B cell (primary cell): ENCODE measurements at regions not wholly inside any gene's neighbourhood (a gene's known extent, or its start where the extent isn't known, plus 50 kb on each side); places are given as distances from the start of the nearest gene placed in this dataset.

Experiments
- ATAC-seq: fragments of 200-7000 bp; cut with Tn5 transposase; one replicate; pipeline ENCODE4 v1.10.0; 2021; ENCODE audit warnings: low read depth, mild to moderate bottlenecking, moderate number of reproducible peaks, moderate library complexity
- CTCF ChIA-PET: fragments of 350-600 bp; sonication (Branson Sonifier 250); formaldehyde crosslinking; loops from one replicate; lab custom pipeline; 2021; ENCODE audit warnings: antibody characterized with exemption, inconsistent platforms; lab: Charles Lee
- POLR2A ChIA-PET: fragments of 350-600 bp; sonication (Branson Sonifier 250); formaldehyde crosslinking; loops from one replicate; lab custom pipeline; 2021; ENCODE audit warnings: antibody characterized with exemption; lab: Charles Lee
- DNase-seq: peaks from one replicate; pipeline ENCODE4 v3.0.0; 2013
- H2AFZ ChIP-seq: 2 replicates; pipeline ENCODE4 v1.6.1; 2012; ENCODE audit warnings: mild to moderate bottlenecking, low read depth, low read length; ENCODE audit not compliant: insufficient read depth, poor library complexity, severe bottlenecking
- H3K27ac ChIP-seq, 2 donors: 1 replicate in 1 of 2; 2 replicates in 1 of 2; pipeline ENCODE4 v1.5.1; 2012 to 2013; ENCODE audit warnings: low read length in 2 of 2, mild to moderate bottlenecking in 2 of 2, moderate library complexity in 1 of 2
- H3K27me3 ChIP-seq, 4 experiments: fragments of 200-600 bp in 1 of 4; sonication (generic) in 1 of 4; replicated peaks in 1 of 4; 1 replicate in 2 of 4; 2 replicates in 2 of 4; pipeline versions ENCODE4 v1.6.1 to v1.7.0; 2013 to 2016; ENCODE audit warnings: low read length in 3 of 4, mild to moderate bottlenecking in 2 of 4, mixed read lengths in 1 of 4, moderate library complexity in 1 of 4; ENCODE audit not compliant: insufficient read depth in 4 of 4, control insufficient read depth in 3 of 4; ENCODE audit errors: control extremely low read depth in 1 of 4
- H3K36me3 ChIP-seq, 2 experiments: replicated peaks in 1 of 2; 1 replicate in 1 of 2; 2 replicates in 1 of 2; pipeline versions ENCODE4 v1.6.1 to v1.7.1; 2013; ENCODE audit warnings: low read length in 1 of 2; ENCODE audit not compliant: insufficient read depth in 2 of 2, control insufficient read depth in 1 of 2; ENCODE audit errors: control extremely low read depth in 1 of 2, extremely low read depth in 1 of 2
- H3K4me1 ChIP-seq, 2 donors: fragments of 200-600 bp in 1 of 2; sonication (generic) in 1 of 2; 1 replicate in 1 of 2; 2 replicates in 1 of 2; pipeline versions ENCODE4 v1.5.1 to v1.6.1; 2013 to 2017; ENCODE audit warnings: low read length in 2 of 2; ENCODE audit not compliant: control insufficient read depth in 2 of 2, insufficient read depth in 2 of 2
- H3K4me2 ChIP-seq: replicated peaks from 2 replicates; pipeline ENCODE3; 2012; ENCODE audit warnings: mild to moderate bottlenecking, low read depth, low read length; ENCODE audit not compliant: poor library complexity, severe bottlenecking
- H3K4me3 ChIP-seq, 5 experiments: fragments of 200-600 bp in 1 of 5; sonication (generic) in 1 of 5; 1 replicate in 3 of 5; 2 replicates in 2 of 5; pipeline versions ENCODE4 v1.5.1 to v1.7.0; 2011 to 2016; ENCODE audit warnings: low read length in 4 of 5, mild to moderate bottlenecking in 4 of 5, low read depth in 2 of 5, control low read depth in 1 of 5, moderate library complexity in 1 of 5; ENCODE audit not compliant: insufficient read depth in 1 of 5; ENCODE audit errors: control extremely low read depth in 1 of 5, extremely low read depth in 1 of 5
- H3K79me2 ChIP-seq: fragments of 200-600 bp; sonication (generic); one replicate; pipeline ENCODE4 v1.6.0; 2016; ENCODE audit warnings: low read length; ENCODE audit not compliant: control insufficient read depth, insufficient read depth
- H3K9ac ChIP-seq: fragments of 200-600 bp; sonication (generic); 2 replicates; pipeline ENCODE4 v1.6.1; 2017; ENCODE audit warnings: mild to moderate bottlenecking, low read length, moderate library complexity
- H3K9me3 ChIP-seq, 3 donors: one replicate each; pipeline versions ENCODE4 v1.6.1 to v1.7.1; 2013; ENCODE audit warnings: low read length in 2 of 3; ENCODE audit not compliant: control insufficient read depth in 2 of 3, insufficient read depth in 1 of 3; ENCODE audit errors: control extremely low read depth in 1 of 3
- H4K20me1 ChIP-seq: 2 replicates; pipeline ENCODE4 v1.6.0; 2012; ENCODE audit warnings: mild to moderate bottlenecking, low read length; ENCODE audit not compliant: insufficient read depth, control insufficient read depth, poor library complexity, severe bottlenecking
- H3K27ac Mint-ChIP-seq: one replicate; pipeline ENCODE4 v1.8.0; 2021; ENCODE audit warnings: mixed read lengths
- H3K27me3 Mint-ChIP-seq: one replicate; pipeline ENCODE4 v1.8.0; 2021; ENCODE audit warnings: mixed read lengths
- H3K4me1 Mint-ChIP-seq: one replicate; pipeline ENCODE4 v1.8.0; 2021; ENCODE audit warnings: mixed read lengths
- H3K4me3 Mint-ChIP-seq: one replicate; pipeline ENCODE4 v1.8.0; 2021; ENCODE audit warnings: mixed read lengths
- H3K9me3 Mint-ChIP-seq: one replicate; pipeline ENCODE4 v1.8.0; 2022; ENCODE audit warnings: mixed read lengths; ENCODE audit not compliant: insufficient read depth
- EZH2 ChIP-seq: IDR thresholded peaks from 2 replicates; pipeline ENCODE4 v1.6.1; 2012; ENCODE audit warnings: borderline replicate concordance, low read depth, mild to moderate bottlenecking, moderate library complexity, low read length; ENCODE audit not compliant: insufficient read depth, poor library complexity, severe bottlenecking
- WGBS: methylation state at CpG from one replicate; pipeline ENCODE4 v1.1.5; 2013; ENCODE audit warnings: missing lambda C conversion rate; ENCODE audit not compliant: insufficient coverage; 5-methylcytosine and 5-hydroxymethylcytosine counted together
- intact Hi-C: fragments of 100-400 bp; cut with micrococcal nuclease; formaldehyde crosslinking; loops from one replicate; pipeline ENCODE4 v1.10.0; 2022
- TF ChIP-seq, protein P1 (sequence below): fragments of 200-600 bp; IDR thresholded peaks from one replicate; pipeline ENCODE4 v1.8.0; 2022; ENCODE audit warnings: antibody characterized with exemption, mild to moderate bottlenecking

DNA sequence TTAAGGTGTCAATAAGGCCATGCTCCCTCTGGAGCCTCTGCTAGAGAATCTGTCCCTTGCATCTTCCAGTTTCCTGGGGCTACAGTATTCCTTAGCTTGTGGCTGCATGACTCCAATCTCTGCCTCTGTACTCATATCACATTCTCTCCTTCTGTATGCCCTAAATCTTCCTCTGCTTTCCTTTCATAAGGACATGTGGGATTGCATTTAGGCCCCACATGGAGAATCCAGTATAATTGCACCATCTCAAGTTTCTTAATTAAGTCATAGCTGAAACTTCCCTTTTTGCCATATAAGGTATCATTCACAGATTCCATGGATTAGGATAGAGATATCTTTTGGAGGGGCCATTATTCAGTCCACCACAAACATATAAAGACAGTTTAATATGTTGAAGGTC lies 409.8 kb upstream of the TMCO5A start:
- DNase-seq (no peak), ATAC-seq (no peak)
- Histone ChIP-seq H3K4me1 (no peaks in the 10 kb centered on the region), H3K27ac (no peak overlapping the region), H3K36me3 (no peaks in the 10 kb centered on the region), H2AFZ (no peak overlapping the region), H3K27me3 (no peaks in the 10 kb centered on the region), H4K20me1 (no peaks in the 10 kb centered on the region), H3K9ac (no peak overlapping the region), H3K9me3 (no peaks in the 10 kb centered on the region), H3K4me3 (no peak overlapping the region), H3K79me2 (no peaks in the 10 kb centered on the region), H3K4me2 (no peak overlapping the region)
- Mint-ChIP-seq H3K4me3 (no peak overlapping the region), H3K9me3 (no peaks in the 10 kb centered on the region), H3K27me3 (no peaks in the 10 kb centered on the region), H3K27ac (no peak overlapping the region), H3K4me1 (no peaks in the 10 kb centered on the region)
- no peak for TF ChIP-seq EZH2
- TF ChIP-seq, protein P1, sequence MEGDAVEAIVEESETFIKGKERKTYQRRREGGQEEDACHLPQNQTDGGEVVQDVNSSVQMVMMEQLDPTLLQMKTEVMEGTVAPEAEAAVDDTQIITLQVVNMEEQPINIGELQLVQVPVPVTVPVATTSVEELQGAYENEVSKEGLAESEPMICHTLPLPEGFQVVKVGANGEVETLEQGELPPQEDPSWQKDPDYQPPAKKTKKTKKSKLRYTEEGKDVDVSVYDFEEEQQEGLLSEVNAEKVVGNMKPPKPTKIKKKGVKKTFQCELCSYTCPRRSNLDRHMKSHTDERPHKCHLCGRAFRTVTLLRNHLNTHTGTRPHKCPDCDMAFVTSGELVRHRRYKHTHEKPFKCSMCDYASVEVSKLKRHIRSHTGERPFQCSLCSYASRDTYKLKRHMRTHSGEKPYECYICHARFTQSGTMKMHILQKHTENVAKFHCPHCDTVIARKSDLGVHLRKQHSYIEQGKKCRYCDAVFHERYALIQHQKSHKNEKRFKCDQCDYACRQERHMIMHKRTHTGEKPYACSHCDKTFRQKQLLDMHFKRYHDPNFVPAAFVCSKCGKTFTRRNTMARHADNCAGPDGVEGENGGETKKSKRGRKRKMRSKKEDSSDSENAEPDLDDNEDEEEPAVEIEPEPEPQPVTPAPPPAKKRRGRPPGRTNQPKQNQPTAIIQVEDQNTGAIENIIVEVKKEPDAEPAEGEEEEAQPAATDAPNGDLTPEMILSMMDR = no peak
- ChIA-PET CTCF (no interaction called here), POLR2A (no interaction called here)
- intact Hi-C loops = no loop called here

DNA sequence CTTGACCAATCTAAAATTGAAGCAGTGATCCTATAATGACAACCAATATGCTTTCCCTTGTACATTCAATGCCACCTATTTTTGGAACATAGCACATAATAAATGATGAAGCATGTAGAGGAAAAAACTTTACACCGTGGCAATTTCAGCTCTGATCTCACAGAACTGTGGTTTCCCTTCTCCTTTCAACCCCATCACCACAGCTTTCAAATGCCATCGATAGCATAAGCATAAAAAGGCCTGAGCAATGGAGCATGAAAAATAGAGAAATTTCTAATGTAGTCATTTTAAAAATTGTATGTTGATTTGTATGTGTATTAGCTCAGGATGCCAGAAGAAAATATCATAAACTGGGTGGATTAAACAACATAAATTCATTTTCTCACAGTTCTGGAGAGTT lies 406.0 kb upstream of the TMCO5A start:
- no peaks in the 10 kb centered on the region for H3K27me3 Mint-ChIP-seq
- WGBS = no CpG with 5 or more reads among the region's 2 CpGs
- no peak overlapping the region for H3K27ac Mint-ChIP-seq
- Histone ChIP-seq H3K79me2 (no peaks in the 10 kb centered on the region), H3K4me2 (no peak overlapping the region), H3K9ac (no peak overlapping the region), H3K4me1 (no peaks in the 10 kb centered on the region), H2AFZ (no peak overlapping the region), H3K4me3 (no peak overlapping the region), H3K27me3 (no peaks in the 10 kb centered on the region), H3K36me3 (no peaks in the 10 kb centered on the region), H3K27ac (no peak overlapping the region), H4K20me1 (no peaks in the 10 kb centered on the region), H3K9me3 (no peaks in the 10 kb centered on the region)
- ChIA-PET POLR2A (no interaction called here), CTCF (interaction anchor here (1.6 kb wide), 1 partner anchor 9 kb away, joined by 3 read pairs; no protein-coding TSS in a partner anchor)
- no peak for ATAC-seq
- no peak for DNase-seq
- H3K4me1 Mint-ChIP-seq = no peaks in the 10 kb centered on the region
- H3K9me3 Mint-ChIP-seq = peaks cover 2% of the 10 kb centered on the region
- intact Hi-C loops = no loop called here
- no peak overlapping the region for H3K4me3 Mint-ChIP-seq
- TF ChIP-seq, protein P1 = no peak
- no peak for TF ChIP-seq EZH2
